SU-DHL-6 (cell line): ENCODE measurements at regions not wholly inside any gene's neighbourhood (a gene's known extent, or its start where the extent isn't known, plus 50 kb on each side); places are given as distances from the start of the nearest gene placed in this dataset.

Source experiments
- H2AFZ ChIP-seq: fragments of 200-600 bp; sonication (generic); 2 replicates; pipeline ENCODE4 v1.6.1; 2014; ENCODE audit warnings: low read depth, mild to moderate bottlenecking, moderate library complexity, mixed read lengths, antibody characterized with exemption, low read length; ENCODE audit not compliant: severe bottlenecking
- H3F3A ChIP-seq: fragments of 200-600 bp; shearing (Covaris generic); 2 replicates; pipeline ENCODE4 v1.6.0; 2016; ENCODE audit warnings: antibody characterized with exemption, mild to moderate bottlenecking; ENCODE audit not compliant: insufficient read depth
- H3K27ac ChIP-seq: fragments of 200-600 bp; sonication (generic); 2 replicates; pipeline ENCODE4 v1.5.1; 2016; ENCODE audit warnings: low read depth, mild to moderate bottlenecking, low read length, moderate library complexity, mixed read lengths
- H3K27me3 ChIP-seq: fragments of 200-600 bp; sonication (generic), shearing (Covaris generic); 2 replicates; pipeline ENCODE4 v1.6.0; 2014; ENCODE audit warnings: mild to moderate bottlenecking, low read length
- H3K36me3 ChIP-seq: fragments of 200-600 bp; sonication (generic); 2 replicates; pipeline ENCODE4 v1.6.1; 2014; ENCODE audit warnings: mild to moderate bottlenecking, low read length, mixed read lengths
- H3K4me2 ChIP-seq: fragments of 300-600, 200-600 bp; shearing (Covaris generic), sonication (generic); 2 replicates; pipeline ENCODE4 v1.6.0; 2014; ENCODE audit warnings: low read length, low read depth, mild to moderate bottlenecking; ENCODE audit not compliant: poor library complexity, severe bottlenecking
- H3K4me3 ChIP-seq: fragments of 200-600 bp; sonication (generic); 2 replicates; pipeline ENCODE4 v1.5.1; 2014; ENCODE audit warnings: antibody characterized with exemption, low read length, mild to moderate bottlenecking, mixed read lengths; ENCODE audit not compliant: insufficient read depth, poor library complexity, severe bottlenecking
- H3K79me2 ChIP-seq: fragments of 200-600 bp; sonication (generic); 2 replicates; pipeline ENCODE4 v1.6.1; 2014; ENCODE audit warnings: mild to moderate bottlenecking, low read length, moderate library complexity; ENCODE audit not compliant: insufficient read depth
- H3K9ac ChIP-seq: fragments of 200-600 bp; sonication (generic); 2 replicates; pipeline ENCODE4 v1.7.0; 2014; ENCODE audit warnings: mild to moderate bottlenecking, low read length
- H3K9me2 ChIP-seq: fragments of 200-600 bp; sonication (generic); replicated peaks from 2 replicates; pipeline ENCODE4 v1.6.1; 2014; ENCODE audit warnings: low read length; ENCODE audit not compliant: insufficient read depth
- H3K9me3 ChIP-seq: fragments of 200-600 bp; sonication (generic); 2 replicates; pipeline ENCODE4 v1.6.1; 2014; ENCODE audit warnings: low read length, mixed read lengths; ENCODE audit not compliant: insufficient read depth
- H4K20me1 ChIP-seq: fragments of 200-600 bp; sonication (generic); 2 replicates; pipeline ENCODE4 v1.6.1; 2014; ENCODE audit warnings: low read depth, mild to moderate bottlenecking, antibody characterized with exemption, low read length, moderate library complexity, mixed read lengths
- CTCF ChIP-seq: fragments of 200-600 bp; sonication (generic); IDR thresholded peaks from one replicate; pipeline ENCODE4 v1.5.1; 2017; ENCODE audit warnings: antibody characterized with exemption, mild to moderate bottlenecking, low read length, moderate library complexity; ENCODE audit not compliant: insufficient read depth, poor library complexity, severe bottlenecking
- EZH2phosphoT487 ChIP-seq: fragments of 200-600 bp; sonication (generic), shearing (Covaris generic); conservative IDR thresholded peaks from 2 replicates; pipeline ENCODE4 v1.6.1; 2018; ENCODE audit warnings: mild to moderate bottlenecking, antibody characterized with exemption, low read length, moderate library complexity, mixed read lengths

- H3K4me3 ChIP-seq: no peak overlapping the region
- no peaks in the 10 kb centered on the region for H3K27me3 ChIP-seq
- H2AFZ ChIP-seq: no peak overlapping the region
- no peak overlapping the region for H3K9ac ChIP-seq
- no peaks in the 10 kb centered on the region for H3K9me2 ChIP-seq
- H3K9me3 ChIP-seq: no peaks in the 10 kb centered on the region
- H3F3A ChIP-seq: no peaks in the 10 kb centered on the region
- H3K36me3 ChIP-seq: no peaks in the 10 kb centered on the region
- H3K4me2 ChIP-seq: no peak overlapping the region
- no peak for TF ChIP-seq CTCF
- TF ChIP-seq EZH2phosphoT487: no peak
- no peaks in the 10 kb centered on the region for H4K20me1 ChIP-seq
- H3K79me2 ChIP-seq: no peaks in the 10 kb centered on the region
- H3K27ac ChIP-seq: no peak overlapping the region
Measured at GRCh38 chr1:10895621-10896020, 99.2 kb upstream of the CASZ1 start.

GRCh38 chr1:10896673-10897072 lies 100.2 kb upstream of the CASZ1 start:
- Histone ChIP-seq H3K4me3 (no peak overlapping the region), H3K9me3 (no peaks in the 10 kb centered on the region), H2AFZ (no peak overlapping the region), H3K9ac (no peak overlapping the region), H3K36me3 (no peaks in the 10 kb centered on the region), H3K27me3 (no peaks in the 10 kb centered on the region), H3K79me2 (no peaks in the 10 kb centered on the region), H3F3A (no peaks in the 10 kb centered on the region), H3K4me2 (no peak overlapping the region), H3K9me2 (no peaks in the 10 kb centered on the region), H3K27ac (no peak overlapping the region), H4K20me1 (no peaks in the 10 kb centered on the region)
- TF ChIP-seq EZH2phosphoT487 (no peak), CTCF (no peak)

GRCh38 chr1:10897321-10897980 lies 101.0 kb upstream of the CASZ1 start:
- H3K79me2 ChIP-seq: no peaks in the 10 kb centered on the region
- H3K9me2 ChIP-seq: no peaks in the 10 kb centered on the region
- no peak overlapping the region for H2AFZ ChIP-seq
- H3K9ac ChIP-seq: no peak overlapping the region
- H3K9me3 ChIP-seq: no peaks in the 10 kb centered on the region
- H3K27ac ChIP-seq: no peak overlapping the region
- H3K4me2 ChIP-seq: no peak overlapping the region
- H4K20me1 ChIP-seq: no peaks in the 10 kb centered on the region
- TF ChIP-seq EZH2phosphoT487 (no peak), CTCF (no peak)
- H3K27me3 ChIP-seq: no peaks in the 10 kb centered on the region
- no peak overlapping the region for H3K4me3 ChIP-seq
- H3K36me3 ChIP-seq: no peaks in the 10 kb centered on the region
- no peaks in the 10 kb centered on the region for H3F3A ChIP-seq
